Stimulated activated CD4-positive, alpha-beta T cell treated with anti-CD3 and anti-CD28 coated beads, Interleukin-2, amount 100 ng/mL, for 24 hours (primary cell): ENCODE measurements at regions not wholly inside any gene's neighbourhood (a gene's known extent, or its start where the extent isn't known, plus 50 kb on each side); places are given as distances from the start of the nearest gene placed in this dataset.
"Not testable (repeated sequence)": the region's sequence is repeated elsewhere in the genome, so short reads cannot be mapped to it uniquely, and the experiment has no call there.

Experiments used
- DNase-seq, 2 donors: peaks; one replicate each; pipeline ENCODE4 v3.0.0-alpha.2; 2020

DNA sequence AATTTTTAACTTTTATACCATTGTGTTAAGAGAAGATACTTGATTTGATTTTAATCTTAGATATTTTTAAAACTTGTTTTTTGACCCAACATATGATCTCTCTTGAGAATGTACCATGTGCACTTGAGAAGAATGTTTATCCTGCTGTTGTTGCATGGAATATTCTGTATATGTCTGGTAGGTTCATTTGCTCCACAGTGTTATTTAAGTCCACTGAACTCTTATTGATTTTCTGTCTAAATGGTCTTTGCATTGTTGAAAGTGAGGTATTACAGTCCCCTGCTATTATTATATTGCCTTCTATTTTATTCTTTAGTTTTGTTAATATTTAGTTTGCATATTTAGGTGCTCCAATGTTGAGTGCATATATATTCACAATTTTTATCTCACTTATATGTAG is 397.3 kb upstream of the CCDC179 start:
- DNase-seq, result no peak

DNA sequence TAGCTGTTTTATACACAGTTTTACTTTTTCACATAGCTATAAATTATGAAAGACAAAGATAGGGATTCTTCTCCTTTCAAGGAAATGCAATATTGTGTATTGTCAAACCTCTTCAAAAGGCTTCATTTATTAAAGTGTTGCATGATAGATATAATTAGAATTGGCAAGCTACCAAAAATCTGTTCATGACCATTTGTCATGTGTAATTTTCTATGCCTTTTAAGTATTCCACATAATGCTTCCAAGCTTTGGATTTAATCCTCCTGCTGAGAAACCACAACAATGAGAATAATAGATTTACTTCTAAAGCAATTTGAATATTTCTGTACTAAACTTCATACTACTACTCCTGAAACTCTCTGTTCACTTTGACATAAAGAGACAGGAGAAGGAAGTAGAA is 403.2 kb upstream of the CCDC179 start:
- DNase-seq, result no peak

DNA sequence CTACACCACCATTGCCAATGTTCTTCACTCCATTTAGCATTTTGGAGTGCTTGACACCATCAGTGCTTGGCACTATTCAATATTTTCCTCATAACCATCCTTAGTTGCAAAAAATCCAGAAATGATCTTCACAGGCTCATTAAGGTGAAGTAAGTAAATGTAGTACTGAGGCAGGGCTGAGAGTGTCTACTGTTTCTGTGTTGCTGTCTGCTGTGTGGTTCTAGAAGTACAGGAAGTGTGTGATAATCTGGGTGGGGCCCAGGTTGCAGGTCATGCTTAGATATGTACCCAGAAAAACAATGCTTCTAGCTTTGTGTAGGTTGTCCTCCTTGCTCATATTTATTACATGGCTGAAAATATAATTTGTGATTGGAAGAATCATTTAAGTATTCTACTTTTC is 411.8 kb upstream of the CCDC179 start:
- no peak for DNase-seq

DNA sequence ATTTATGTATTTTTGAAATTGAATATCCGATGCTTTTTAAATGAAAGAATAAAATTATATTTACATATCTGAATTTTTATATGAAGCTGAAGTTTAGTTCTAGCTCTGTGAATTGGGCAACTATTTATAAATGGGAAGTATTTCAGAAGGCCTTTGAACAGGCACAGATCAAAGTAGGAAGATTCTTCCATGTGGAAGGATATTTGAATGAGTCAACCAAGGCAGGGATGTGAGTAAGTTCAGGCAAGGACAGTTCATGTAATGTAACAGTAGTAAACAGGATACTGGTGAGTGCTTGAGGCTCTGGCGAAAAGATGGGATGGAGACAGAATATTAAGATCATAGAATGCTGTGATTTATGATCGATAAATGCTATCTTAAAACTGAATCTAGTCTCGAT is 417.8 kb upstream of the CCDC179 start:
- DNase-seq, result no peak

DNA sequence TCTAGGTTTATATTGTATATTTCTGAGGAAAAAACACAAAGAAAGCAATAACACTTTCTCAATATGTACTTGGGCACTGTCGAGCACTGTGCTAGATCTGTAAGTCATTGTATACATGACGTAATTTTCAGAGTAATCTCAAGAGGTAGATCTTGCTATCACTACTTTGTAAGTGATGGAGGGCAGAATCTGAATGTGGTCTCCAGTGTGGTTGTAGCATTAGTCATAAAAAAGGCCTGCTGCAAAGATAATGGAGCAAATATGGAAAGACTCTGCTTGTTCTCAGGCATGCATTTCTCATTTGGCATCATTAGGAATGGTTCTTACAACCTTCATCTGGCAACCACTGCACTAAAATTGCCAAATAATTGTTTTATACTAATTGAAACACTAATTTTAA is 419.8 kb upstream of the CCDC179 start:
- no peak for DNase-seq

DNA sequence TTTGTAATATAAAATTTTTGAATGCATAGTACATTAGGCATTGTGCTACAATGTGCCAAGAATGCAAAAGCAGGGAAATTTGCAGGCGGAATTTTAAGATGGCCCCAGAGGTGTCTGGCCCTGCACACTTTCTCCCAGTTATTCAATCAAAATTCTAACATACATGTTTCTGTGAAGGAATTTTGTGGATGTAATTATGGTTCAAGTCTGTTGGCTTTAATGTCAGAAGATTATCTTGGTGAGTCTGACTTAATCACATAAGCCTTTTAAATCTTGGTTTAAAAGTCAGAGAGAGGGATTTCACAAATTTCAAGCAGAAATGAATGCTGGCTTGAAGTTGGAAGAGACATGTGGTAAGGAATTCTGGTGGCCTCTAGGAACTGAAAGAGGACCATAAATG is 423.4 kb upstream of the CCDC179 start:
- DNase-seq, result no peak

DNA sequence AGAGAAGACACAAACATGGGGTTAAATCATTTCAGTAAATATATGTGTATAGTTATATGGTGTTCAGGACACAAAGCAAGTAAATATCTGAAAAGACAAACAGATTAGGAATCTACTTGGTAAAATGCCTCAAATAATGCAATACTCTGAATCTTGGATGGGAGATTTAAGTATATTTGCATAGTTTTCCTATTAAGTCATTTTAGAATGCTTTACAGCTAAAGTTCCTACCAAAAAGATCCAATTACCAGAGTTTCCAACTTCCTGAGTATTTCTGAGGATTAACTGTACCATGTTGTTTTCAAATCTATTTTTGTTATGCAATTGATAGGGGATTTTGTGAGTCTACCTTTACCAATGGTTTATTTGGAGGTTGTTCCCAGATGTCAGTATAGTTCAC is 424.4 kb upstream of the CCDC179 start:
- no peak for DNase-seq

DNA sequence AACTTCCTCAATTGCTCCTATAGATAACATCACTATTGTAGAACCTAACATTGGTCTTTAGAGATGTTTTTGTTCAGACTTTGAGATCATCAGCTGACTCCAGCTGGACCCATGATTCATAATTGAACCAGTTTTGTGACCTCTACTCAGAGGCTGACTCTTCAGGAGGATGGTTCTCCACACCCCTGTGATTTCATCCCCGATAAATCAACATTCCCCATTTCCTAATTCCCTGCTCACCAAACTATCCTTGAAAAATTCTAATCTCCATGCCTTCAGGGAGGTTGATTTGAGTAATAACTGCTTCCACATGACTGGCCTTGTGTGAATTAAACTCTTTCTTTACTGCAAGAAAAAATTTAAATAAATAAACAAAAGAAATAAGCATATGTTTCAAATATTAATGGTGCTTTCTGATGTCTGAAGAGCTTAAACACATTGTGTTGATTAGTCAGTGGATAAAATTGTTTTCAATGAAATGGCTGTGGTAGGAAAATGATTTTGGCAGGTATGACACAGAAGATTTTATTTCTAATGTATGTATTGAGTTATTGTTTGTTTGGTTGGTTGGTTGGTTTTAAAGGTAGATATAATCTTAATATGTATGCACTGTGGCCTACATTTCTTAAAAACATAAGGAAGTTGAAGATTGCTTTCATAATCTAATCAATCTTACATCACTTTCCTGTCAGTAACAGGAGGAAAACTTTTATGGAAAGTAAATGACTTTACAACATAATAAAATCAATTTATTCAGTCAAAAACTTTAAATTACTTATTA is 427.9 kb upstream of the CCDC179 start:
- DNase-seq, result no peak

DNA sequence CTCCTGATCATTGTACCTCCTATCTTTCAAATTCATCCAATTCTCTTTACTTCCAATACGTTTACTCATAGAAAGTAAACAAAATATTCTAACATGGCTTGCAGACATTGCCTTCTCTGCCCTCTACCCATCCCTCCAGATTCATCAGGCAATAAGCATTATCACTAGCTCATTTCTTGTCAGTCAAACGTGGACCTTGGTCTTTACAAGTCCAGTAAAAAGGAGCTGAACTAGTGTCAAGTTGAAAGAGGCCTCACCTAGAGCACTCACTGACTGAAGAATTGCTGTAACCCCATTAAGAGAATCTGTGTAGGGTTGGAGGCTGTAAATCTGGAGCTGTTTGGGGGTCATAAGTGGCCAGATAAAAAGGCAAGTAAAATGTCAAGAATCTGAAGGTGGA is 435.0 kb upstream of the CCDC179 start:
- DNase-seq, result no peak

DNA sequence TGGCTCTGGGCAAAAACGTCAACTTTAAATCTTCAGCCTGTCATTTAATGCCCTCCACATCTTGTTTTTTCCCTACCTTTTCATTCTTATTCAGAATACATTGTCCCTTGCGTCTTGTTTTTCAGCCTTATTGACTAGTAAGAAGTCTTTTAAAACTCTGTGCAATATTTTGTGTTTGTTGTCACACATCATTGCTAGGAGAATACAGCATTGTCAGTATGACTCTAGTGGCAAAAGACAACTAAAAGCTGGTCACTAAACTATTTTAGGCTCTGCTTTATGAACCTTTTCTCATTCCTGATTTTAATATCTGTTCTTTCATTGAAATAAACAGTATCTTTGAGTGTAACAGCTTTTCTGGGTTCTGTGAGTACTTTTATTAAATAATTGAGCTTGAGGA is 447.8 kb upstream of the CCDC179 start:
- no peak for DNase-seq

DNA sequence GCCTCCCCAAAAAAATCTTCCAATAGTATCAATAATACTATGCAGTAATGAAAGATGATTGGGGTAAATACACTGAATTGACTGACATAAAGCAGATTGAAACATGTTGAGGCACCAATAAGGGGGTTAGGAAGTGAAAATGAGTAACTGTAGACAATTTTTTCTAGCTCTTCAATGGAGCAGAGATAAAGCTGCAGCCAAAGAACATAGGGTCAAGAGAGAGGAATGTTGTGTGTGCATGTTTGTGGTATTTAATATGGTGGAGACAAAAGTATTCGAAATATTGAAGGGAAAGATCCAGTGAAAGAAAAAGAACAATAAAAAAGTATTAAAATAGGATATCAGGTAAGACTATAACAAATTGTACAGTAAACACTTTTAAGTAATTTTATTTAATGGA is 450.0 kb upstream of the CCDC179 start:
- DNase-seq, result no peak

DNA sequence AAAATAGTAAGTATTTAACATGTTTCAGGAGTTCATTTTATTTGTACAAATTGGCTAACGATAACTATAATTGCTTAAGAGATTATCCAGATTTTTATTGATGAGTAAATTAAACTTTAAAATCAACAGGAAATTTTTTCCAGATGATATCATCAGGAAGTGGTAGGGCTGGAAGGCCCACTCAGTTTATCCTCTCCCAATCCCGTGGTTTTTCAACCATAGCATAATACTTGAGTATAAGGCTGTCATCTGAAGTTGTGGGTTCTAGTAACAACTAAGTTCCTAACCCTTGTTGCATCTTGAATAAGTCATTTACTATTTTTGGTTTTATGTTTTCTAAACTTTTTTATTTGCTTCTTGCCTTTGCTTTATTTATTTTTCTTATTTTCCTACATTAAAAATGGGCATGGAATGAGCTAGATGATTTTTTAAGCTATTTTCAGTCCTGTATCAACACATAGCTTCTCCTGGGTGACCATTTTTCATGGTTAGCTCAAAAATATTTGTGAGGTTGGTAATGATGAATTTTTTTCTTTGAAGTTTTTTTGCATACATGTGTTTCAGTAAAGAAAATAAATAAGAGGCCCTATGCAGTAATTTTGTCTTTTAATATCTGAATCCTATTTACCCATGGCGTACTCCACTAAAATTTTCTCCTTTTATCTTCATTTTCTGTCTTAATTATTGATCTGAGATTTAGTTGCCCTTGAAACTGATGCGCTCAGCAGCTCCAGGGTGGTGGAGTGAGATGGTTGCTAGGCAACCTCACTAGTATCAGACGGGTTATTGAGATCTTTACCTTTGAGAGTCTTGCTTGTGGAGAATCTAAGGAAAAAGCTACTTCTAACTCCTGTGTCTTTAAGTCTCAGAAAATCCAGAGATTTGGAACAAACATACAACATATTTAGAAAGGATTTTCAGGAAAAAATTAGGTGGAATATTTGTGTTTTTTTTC is 452.0 kb upstream of the CCDC179 start:
- no peak for DNase-seq

DNA sequence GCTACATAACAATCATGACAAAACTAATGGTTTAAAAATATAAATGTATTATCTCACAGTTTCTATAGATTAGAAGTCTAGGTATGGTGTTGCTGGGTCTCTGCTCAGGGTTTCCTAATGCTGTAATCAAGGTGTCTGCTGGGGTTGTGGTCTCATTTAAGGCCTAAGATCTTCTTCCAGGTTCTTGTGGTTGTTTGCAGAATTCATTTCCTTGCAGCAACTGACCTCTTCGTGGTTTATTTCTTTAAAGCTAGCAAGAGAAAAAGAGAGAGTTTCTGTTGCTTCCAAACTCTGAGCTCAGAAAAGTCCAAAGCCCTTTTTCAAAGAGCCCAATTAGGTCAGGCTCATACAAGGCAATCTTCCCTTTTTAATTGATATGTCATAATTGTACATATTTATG is 452.7 kb upstream of the CCDC179 start:
- no peak for DNase-seq

DNA sequence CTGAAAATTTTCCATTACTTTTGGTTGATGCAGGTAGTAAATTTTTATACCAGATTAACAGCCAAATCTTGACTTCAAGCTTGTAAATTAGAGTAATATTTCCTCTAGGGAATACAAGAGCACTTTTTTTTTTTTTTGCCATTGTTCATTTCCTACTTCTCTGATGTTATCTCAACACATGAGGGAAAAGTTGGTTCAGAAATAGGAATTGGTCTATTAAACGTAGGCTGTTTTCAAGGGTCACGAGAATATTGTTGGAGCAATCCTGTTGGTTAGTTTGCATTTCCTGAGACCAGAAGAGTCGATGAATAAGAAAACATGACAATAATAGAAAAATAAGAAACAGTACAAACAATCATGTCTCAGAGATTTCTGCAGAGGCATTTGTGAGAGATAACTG is 453.9 kb upstream of the CCDC179 start:
- DNase-seq, result no peak

DNA sequence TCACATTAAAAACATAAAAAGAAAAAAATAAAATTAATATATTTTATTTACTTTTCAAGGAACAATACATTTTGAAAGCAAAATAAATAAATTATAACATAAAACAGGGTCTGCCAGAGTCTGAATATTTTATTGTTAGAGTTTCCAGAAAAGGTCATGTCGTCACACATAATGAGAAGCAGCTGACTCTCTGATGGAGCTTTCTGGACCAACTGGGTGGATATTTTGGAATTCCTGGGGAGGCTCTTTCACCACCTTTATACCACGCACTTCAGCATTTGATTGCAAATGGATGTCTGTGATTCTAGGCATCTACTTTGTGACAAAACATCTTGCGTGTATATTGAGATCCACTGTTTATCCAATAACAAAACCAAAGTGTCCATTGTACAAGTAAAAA is 455.0 kb upstream of the CCDC179 start:
- DNase-seq, result no peak

DNA sequence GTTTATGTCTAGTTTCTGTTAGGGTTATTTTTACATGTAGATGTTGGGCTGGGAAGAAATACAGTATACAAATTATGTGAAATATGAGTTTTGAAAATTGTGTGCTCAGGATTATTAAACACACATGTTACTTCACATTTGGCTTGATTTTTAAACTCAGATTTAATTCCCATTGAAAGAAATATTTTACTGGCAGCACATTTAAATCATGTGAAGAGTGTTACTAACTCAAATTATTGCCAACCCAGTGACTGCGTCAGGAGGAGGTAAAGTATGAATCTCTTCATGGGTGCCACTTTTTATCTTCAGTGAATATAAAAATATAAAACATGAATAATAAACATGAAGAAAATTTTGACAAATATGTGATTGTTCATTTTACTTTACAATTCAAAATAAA is 457.5 kb upstream of the CCDC179 start:
- no peak for DNase-seq

DNA sequence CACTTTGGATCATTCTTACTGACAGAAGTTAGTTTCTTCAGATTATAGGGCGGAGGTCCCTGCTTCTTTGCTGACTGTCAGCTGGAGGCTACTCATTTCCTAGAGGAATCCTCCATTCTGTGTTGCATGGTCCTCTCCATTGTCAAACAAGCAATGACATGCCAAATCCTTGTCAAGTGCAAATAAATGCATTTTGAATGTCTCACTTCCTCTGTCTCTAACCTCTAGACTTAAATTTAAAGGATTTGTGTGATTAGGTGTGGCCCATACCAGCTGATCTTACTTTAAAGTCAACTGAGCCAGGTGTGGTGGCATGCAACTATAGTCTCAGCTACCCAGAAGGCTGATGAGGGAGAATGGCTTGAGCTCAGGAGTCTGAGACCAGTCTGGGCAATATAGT is 458.4 kb upstream of the CCDC179 start:
- no peak for DNase-seq

DNA sequence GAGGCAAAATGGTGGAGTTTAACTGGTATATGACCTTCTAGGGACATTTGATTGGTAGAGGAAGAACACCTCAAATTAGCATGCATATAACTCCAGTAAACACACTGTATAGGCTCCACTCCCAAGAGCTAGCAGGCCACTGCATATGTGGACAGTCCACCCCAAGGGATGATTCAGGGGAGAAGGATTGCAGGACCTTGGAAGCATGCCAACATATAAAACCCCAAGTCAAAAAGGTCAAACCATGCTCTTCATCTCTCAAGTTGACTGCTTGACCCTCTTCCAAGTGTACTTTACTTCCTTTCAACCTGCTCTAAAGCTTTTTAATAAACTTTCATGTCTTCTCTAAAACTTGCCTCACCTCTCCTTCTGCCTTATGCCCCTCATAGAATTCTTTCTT is 459.9 kb upstream of the CCDC179 start:
- no peak for DNase-seq

DNA sequence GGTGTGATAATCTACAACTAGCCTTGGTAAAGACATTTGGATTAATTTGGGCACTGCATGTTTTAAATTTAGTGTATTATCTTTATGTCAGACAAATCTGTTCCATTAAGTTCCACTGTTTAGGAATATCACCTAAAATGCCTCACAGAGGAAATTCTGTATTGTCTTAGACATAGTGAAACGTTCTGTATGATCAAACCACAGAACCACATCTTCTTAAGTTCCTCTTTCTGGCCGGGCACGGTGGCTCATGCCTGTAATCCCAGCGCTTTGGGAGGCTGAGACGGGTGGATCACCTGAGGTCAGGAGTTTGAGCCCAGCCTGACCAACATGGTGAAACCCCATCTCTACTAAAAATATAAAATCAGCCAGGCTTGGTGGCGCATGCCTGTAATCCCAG is 475.3 kb upstream of the CCDC179 start:
- not testable (repeated sequence) for DNase-seq

DNA sequence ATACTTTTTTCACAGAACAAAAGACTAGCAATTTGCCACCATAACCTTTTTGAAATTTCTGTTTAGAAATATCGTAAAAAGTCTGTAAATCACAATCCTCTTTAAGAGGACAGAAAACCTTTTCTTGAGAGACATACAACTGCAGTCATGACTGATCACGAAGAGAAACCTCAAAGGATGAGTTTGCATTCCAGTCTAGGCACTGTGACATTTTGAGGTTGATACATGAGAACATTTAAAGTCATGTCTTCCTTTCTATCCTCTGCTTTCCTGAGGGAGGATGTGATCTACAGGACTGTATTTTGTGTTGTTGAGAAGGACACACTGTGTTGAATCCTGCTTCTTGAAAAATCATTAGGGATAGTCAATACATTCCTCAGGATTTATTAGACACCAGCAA is 476.7 kb upstream of the CCDC179 start:
- DNase-seq, result no peak

DNA sequence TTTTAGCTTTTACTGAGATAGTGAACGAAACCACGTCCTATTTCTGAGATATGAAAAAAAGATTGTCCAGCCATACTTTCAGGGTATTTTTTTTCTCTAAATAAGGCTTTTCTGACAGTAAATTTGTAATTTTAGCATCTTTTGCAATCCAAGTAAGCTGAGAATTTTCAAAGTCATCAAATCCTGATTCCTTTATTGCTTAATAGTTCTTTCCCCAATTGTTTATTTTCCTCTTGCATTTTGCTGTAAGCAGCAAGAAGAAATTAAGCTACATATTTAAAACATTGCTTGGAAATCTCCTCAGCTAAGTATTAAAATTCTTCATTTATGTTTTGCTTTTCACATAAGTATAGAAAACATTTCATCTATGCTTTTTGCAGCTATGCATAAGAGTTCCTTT is 493.3 kb upstream of the CCDC179 start:
- DNase-seq, result no peak

DNA sequence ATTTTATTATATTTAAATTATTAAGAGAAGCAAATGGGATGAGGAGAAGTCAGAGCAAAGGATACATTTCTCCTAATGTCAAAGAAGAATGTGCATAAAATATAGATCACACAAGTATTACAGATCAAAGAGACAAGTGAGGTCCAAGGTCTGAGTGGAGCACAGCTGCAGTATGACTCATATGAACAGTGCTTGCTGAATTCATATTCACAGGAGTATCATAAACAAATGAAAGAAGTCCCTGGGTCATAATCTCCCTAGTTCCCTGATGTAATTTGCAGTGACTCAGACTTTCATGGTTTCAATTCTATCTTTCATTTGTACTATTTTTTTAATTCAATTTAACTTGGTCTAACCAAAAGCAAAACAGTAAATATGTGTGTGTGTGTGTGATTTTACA is 499.0 kb upstream of the CCDC179 start:
- no peak for DNase-seq

DNA sequence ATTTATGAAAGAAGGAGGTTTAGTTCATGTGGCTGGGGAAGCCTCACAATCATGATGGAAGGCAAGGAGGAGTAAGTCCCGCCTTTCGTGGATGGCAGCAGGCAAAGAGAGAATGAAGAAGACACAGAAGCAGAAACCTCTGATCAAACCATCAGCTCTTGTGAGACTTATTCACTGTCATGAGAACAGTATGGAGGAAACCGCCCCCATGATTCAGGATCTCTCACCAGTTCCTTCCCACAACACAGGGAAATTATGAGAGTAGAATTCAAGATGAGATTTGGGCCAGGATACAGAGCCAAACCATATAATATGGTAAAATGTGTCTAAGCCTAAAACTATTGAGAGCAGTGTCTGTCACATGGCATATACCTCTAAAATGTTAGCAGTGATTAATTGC is 503.8 kb upstream of the CCDC179 start:
- no peak for DNase-seq

DNA sequence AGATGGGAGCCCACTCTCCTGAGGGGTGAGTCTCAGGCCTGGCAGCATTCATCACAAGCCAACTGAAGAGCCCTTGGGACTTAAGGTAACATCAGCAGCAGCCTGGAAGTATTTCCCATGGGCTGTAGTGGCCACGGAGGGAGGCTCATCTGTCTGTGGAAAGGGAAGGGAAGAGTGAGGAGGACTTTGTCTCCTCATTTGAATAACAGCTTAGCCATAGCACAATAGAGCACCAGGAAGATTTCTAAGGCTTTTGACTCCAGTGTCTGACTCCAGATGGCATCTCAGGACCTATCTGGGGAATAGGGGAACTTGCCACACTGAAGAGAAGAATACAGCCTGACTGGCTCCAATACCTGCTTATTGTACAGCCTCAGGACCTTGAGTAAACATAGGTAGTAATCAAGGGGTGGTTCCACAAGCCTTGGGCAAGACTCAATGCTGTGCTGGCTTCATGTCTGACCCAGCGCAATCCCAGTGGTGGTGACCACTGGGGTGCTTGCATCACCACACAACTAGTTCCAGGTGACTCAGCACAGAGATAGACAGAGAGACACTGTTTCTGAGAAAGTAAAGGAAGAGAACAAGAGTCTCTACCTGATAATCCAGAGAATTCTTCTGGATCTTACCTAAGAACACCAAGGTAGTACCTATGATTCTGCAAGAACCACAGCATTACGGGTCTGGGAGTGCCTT is 510.5 kb upstream of the CCDC179 start:
- no peak for DNase-seq
